B cell (primary cell): ENCODE measurements at regions not wholly inside any gene's neighbourhood (a gene's known extent, or its start where the extent isn't known, plus 50 kb on each side); places are given as distances from the start of the nearest gene placed in this dataset.

Experiments used
- ATAC-seq: fragments of 200-7000 bp; cut with Tn5 transposase; one replicate; pipeline ENCODE4 v1.10.0; 2021; ENCODE audit warnings: low read depth, mild to moderate bottlenecking, moderate number of reproducible peaks, moderate library complexity
- CTCF ChIA-PET: fragments of 350-600 bp; sonication (Branson Sonifier 250); formaldehyde crosslinking; loops from one replicate; lab custom pipeline; 2021; ENCODE audit warnings: antibody characterized with exemption, inconsistent platforms; lab: Charles Lee
- POLR2A ChIA-PET: fragments of 350-600 bp; sonication (Branson Sonifier 250); formaldehyde crosslinking; loops from one replicate; lab custom pipeline; 2021; ENCODE audit warnings: antibody characterized with exemption; lab: Charles Lee
- DNase-seq: peaks from one replicate; pipeline ENCODE4 v3.0.0; 2013
- H2AFZ ChIP-seq: 2 replicates; pipeline ENCODE4 v1.6.1; 2012; ENCODE audit warnings: mild to moderate bottlenecking, low read depth, low read length; ENCODE audit not compliant: insufficient read depth, poor library complexity, severe bottlenecking
- H3K27ac ChIP-seq, 2 donors: 1 replicate in 1 of 2; 2 replicates in 1 of 2; pipeline ENCODE4 v1.5.1; 2012 to 2013; ENCODE audit warnings: low read length in 2 of 2, mild to moderate bottlenecking in 2 of 2, moderate library complexity in 1 of 2
- H3K27me3 ChIP-seq, 4 experiments: fragments of 200-600 bp in 1 of 4; sonication (generic) in 1 of 4; replicated peaks in 1 of 4; 1 replicate in 2 of 4; 2 replicates in 2 of 4; pipeline versions ENCODE4 v1.6.1 to v1.7.0; 2013 to 2016; ENCODE audit warnings: low read length in 3 of 4, mild to moderate bottlenecking in 2 of 4, mixed read lengths in 1 of 4, moderate library complexity in 1 of 4; ENCODE audit not compliant: insufficient read depth in 4 of 4, control insufficient read depth in 3 of 4; ENCODE audit errors: control extremely low read depth in 1 of 4
- H3K36me3 ChIP-seq, 2 experiments: replicated peaks in 1 of 2; 1 replicate in 1 of 2; 2 replicates in 1 of 2; pipeline versions ENCODE4 v1.6.1 to v1.7.1; 2013; ENCODE audit warnings: low read length in 1 of 2; ENCODE audit not compliant: insufficient read depth in 2 of 2, control insufficient read depth in 1 of 2; ENCODE audit errors: control extremely low read depth in 1 of 2, extremely low read depth in 1 of 2
- H3K4me1 ChIP-seq, 2 donors: fragments of 200-600 bp in 1 of 2; sonication (generic) in 1 of 2; 1 replicate in 1 of 2; 2 replicates in 1 of 2; pipeline versions ENCODE4 v1.5.1 to v1.6.1; 2013 to 2017; ENCODE audit warnings: low read length in 2 of 2; ENCODE audit not compliant: control insufficient read depth in 2 of 2, insufficient read depth in 2 of 2
- H3K4me2 ChIP-seq: replicated peaks from 2 replicates; pipeline ENCODE3; 2012; ENCODE audit warnings: mild to moderate bottlenecking, low read depth, low read length; ENCODE audit not compliant: poor library complexity, severe bottlenecking
- H3K4me3 ChIP-seq, 5 experiments: fragments of 200-600 bp in 1 of 5; sonication (generic) in 1 of 5; 1 replicate in 3 of 5; 2 replicates in 2 of 5; pipeline versions ENCODE4 v1.5.1 to v1.7.0; 2011 to 2016; ENCODE audit warnings: low read length in 4 of 5, mild to moderate bottlenecking in 4 of 5, low read depth in 2 of 5, control low read depth in 1 of 5, moderate library complexity in 1 of 5; ENCODE audit not compliant: insufficient read depth in 1 of 5; ENCODE audit errors: control extremely low read depth in 1 of 5, extremely low read depth in 1 of 5
- H3K79me2 ChIP-seq: fragments of 200-600 bp; sonication (generic); one replicate; pipeline ENCODE4 v1.6.0; 2016; ENCODE audit warnings: low read length; ENCODE audit not compliant: control insufficient read depth, insufficient read depth
- H3K9ac ChIP-seq: fragments of 200-600 bp; sonication (generic); 2 replicates; pipeline ENCODE4 v1.6.1; 2017; ENCODE audit warnings: mild to moderate bottlenecking, low read length, moderate library complexity
- H3K9me3 ChIP-seq, 3 donors: one replicate each; pipeline versions ENCODE4 v1.6.1 to v1.7.1; 2013; ENCODE audit warnings: low read length in 2 of 3; ENCODE audit not compliant: control insufficient read depth in 2 of 3, insufficient read depth in 1 of 3; ENCODE audit errors: control extremely low read depth in 1 of 3
- H4K20me1 ChIP-seq: 2 replicates; pipeline ENCODE4 v1.6.0; 2012; ENCODE audit warnings: mild to moderate bottlenecking, low read length; ENCODE audit not compliant: insufficient read depth, control insufficient read depth, poor library complexity, severe bottlenecking
- H3K27ac Mint-ChIP-seq: one replicate; pipeline ENCODE4 v1.8.0; 2021; ENCODE audit warnings: mixed read lengths
- H3K27me3 Mint-ChIP-seq: one replicate; pipeline ENCODE4 v1.8.0; 2021; ENCODE audit warnings: mixed read lengths
- H3K4me1 Mint-ChIP-seq: one replicate; pipeline ENCODE4 v1.8.0; 2021; ENCODE audit warnings: mixed read lengths
- H3K4me3 Mint-ChIP-seq: one replicate; pipeline ENCODE4 v1.8.0; 2021; ENCODE audit warnings: mixed read lengths
- H3K9me3 Mint-ChIP-seq: one replicate; pipeline ENCODE4 v1.8.0; 2022; ENCODE audit warnings: mixed read lengths; ENCODE audit not compliant: insufficient read depth
- EZH2 ChIP-seq: IDR thresholded peaks from 2 replicates; pipeline ENCODE4 v1.6.1; 2012; ENCODE audit warnings: borderline replicate concordance, low read depth, mild to moderate bottlenecking, moderate library complexity, low read length; ENCODE audit not compliant: insufficient read depth, poor library complexity, severe bottlenecking
- WGBS: methylation state at CpG from one replicate; pipeline ENCODE4 v1.1.5; 2013; ENCODE audit warnings: missing lambda C conversion rate; ENCODE audit not compliant: insufficient coverage; 5-methylcytosine and 5-hydroxymethylcytosine counted together
- intact Hi-C: fragments of 100-400 bp; cut with micrococcal nuclease; formaldehyde crosslinking; loops from one replicate; pipeline ENCODE4 v1.10.0; 2022
- TF ChIP-seq, protein P1 (sequence below): fragments of 200-600 bp; IDR thresholded peaks from one replicate; pipeline ENCODE4 v1.8.0; 2022; ENCODE audit warnings: antibody characterized with exemption, mild to moderate bottlenecking

- peaks cover 5% of the 10 kb centered on the region for H3K9me3 Mint-ChIP-seq
- H3K4me1 Mint-ChIP-seq: no peaks in the 10 kb centered on the region
- Histone ChIP-seq H3K4me3 (no peak overlapping the region), H3K27ac (no peak overlapping the region), H2AFZ (no peak overlapping the region), H4K20me1 (no peaks in the 10 kb centered on the region), H3K9me3 (peaks cover 0 to 11% (median 0%) of the 10 kb centered on the region in 3 donors), H3K9ac (no peak overlapping the region), H3K36me3 (no peaks in the 10 kb centered on the region), H3K4me2 (no peak overlapping the region), H3K4me1 (no peaks in the 10 kb centered on the region), H3K79me2 (no peaks in the 10 kb centered on the region), H3K27me3 (no peaks in the 10 kb centered on the region)
- no peak overlapping the region for H3K27ac Mint-ChIP-seq
- CTCF ChIA-PET: no interaction called here
- POLR2A ChIA-PET: no interaction called here
- no CpG with 5 or more reads among the region's 3 CpGs for WGBS
- H3K27me3 Mint-ChIP-seq: no peaks in the 10 kb centered on the region
- no peak overlapping the region for H3K4me3 Mint-ChIP-seq
- ATAC-seq (no peak), DNase-seq (no peak)
- TF ChIP-seq EZH2: no peak
- TF ChIP-seq, protein P1, sequence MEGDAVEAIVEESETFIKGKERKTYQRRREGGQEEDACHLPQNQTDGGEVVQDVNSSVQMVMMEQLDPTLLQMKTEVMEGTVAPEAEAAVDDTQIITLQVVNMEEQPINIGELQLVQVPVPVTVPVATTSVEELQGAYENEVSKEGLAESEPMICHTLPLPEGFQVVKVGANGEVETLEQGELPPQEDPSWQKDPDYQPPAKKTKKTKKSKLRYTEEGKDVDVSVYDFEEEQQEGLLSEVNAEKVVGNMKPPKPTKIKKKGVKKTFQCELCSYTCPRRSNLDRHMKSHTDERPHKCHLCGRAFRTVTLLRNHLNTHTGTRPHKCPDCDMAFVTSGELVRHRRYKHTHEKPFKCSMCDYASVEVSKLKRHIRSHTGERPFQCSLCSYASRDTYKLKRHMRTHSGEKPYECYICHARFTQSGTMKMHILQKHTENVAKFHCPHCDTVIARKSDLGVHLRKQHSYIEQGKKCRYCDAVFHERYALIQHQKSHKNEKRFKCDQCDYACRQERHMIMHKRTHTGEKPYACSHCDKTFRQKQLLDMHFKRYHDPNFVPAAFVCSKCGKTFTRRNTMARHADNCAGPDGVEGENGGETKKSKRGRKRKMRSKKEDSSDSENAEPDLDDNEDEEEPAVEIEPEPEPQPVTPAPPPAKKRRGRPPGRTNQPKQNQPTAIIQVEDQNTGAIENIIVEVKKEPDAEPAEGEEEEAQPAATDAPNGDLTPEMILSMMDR: no peak
- intact Hi-C loops: no loop called here
These were observed 2275.8 kb upstream of the PCDH20 start for GRCh38 chr13:63691474-63691873.

DNA sequence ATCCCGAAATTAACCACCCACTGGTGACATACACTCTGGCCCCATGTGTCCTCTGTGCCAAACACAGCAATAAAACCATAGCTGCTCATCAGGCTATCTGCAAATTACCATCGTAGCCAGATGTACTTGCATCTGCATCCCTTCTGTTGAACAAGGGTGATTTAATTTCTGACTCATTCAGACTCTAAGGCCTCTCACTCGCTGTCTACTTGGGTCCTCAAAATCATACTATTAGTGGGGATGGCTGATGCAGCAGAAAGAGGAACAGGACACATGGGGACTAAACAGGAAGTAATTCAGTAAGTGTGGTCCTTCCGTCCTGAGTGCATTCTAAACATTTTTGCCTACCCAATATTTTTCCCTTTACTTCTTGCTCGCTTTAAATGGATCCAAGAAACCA lies 2275.0 kb upstream of the PCDH20 start:
- Mint-ChIP-seq H3K27me3 (no peaks in the 10 kb centered on the region), H3K9me3 (peaks cover 7% of the 10 kb centered on the region), H3K4me3 (no peak overlapping the region), H3K4me1 (no peaks in the 10 kb centered on the region), H3K27ac (no peak overlapping the region)
- H4K20me1 ChIP-seq: no peaks in the 10 kb centered on the region
- POLR2A ChIA-PET: no interaction called here
- H3K27ac ChIP-seq: no peak overlapping the region
- no peak for DNase-seq
- intact Hi-C loops: no loop called here
- WGBS: 60% methylated on average over 1 of the region's 5 CpGs
- H3K4me2 ChIP-seq: no peak overlapping the region
- H3K79me2 ChIP-seq: no peaks in the 10 kb centered on the region
- TF ChIP-seq, protein P1: no peak
- TF ChIP-seq EZH2: no peak
- H2AFZ ChIP-seq: no peak overlapping the region
- no peaks in the 10 kb centered on the region for H3K27me3 ChIP-seq
- H3K4me3 ChIP-seq: no peak overlapping the region
- H3K9me3 ChIP-seq: peaks cover 0 to 11% (median 0%) of the 10 kb centered on the region in 3 donors
- CTCF ChIA-PET: no interaction called here
- H3K9ac ChIP-seq: no peak overlapping the region
- ATAC-seq: no peak
- H3K4me1 ChIP-seq: no peaks in the 10 kb centered on the region
- no peaks in the 10 kb centered on the region for H3K36me3 ChIP-seq
